Stimulated activated CD4-positive, alpha-beta T cell treated with anti-CD3 and anti-CD28 coated beads, Interleukin-1b, Interleukin-23, amount 100 ng/mL, for 48 hours (primary cell): ENCODE measurements at regions not wholly inside any gene's neighbourhood (a gene's known extent, or its start where the extent isn't known, plus 50 kb on each side); places are given as distances from the start of the nearest gene placed in this dataset.
"Not testable (repeated sequence)": the region's sequence is repeated elsewhere in the genome, so short reads cannot be mapped to it uniquely, and the experiment has no call there.

ENCODE experiments used
- DNase-seq: peaks from one replicate; pipeline ENCODE4 v3.0.0-alpha.2; 2020

DNA sequence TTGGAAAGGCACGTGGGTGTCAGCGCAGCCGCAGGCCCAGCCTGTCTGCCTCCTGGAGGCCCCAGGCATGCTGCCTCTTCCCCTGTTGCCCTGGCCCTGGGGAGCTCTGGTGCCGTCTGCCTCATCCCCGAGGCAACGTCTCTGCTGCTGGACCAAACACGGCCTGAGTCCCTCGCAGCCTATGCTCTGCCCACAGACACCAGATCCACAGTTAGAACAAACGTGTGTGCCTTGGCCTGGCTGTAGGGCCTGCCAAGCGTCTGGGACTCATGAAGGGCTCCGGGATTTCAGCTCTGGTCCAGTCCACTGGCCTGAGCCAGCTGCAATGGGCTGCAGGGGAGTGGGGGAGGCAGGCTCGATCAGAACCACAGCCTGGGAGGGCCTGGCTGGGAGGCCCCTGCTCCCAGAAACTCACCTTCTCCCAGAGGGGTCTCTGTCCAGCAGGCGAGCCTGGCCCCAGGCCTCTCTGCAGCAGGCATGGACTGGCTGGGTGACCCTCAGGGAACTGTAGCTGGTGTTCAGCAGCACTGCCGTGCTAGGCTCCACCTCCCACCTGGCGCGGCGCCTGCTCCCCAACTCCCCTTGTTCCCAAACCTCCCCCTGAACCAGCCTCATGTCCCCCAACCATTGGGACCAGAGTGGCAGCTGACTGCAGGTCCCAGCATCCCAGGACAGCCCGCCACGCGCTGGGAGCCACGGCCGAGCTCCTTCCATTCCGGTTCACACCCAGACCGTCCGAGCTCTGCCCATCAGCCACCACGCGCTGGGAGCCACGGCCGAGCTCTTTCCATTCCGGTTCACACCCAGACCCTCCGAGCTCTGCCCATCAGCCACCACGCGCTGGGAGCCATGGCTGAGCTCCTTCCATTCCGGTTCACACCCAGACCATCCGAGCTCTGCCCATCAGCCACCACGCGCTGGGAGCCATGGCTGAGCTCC lies 197.0 kb downstream of the DLL1 start:
- no peak for DNase-seq

DNA sequence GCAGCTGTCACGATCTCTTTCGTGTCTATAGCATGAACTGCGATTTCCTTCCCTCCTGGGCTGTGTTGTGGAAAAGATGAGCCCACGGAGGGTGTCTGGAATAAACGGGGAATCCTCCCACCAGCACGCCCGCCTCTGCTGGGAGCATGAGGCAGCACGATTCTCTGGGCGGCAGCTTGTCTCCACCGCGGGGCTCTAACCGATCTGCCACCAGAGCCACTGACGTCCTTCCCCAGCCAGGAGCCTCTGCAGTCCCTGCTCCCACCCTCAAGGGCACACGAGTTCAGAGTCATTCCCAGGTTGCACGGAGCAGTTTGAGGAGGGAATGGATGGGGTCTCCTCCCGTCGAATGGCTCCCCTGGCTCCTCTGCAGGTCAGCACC lies 197.6 kb downstream of the DLL1 start:
- no peak for DNase-seq

DNA sequence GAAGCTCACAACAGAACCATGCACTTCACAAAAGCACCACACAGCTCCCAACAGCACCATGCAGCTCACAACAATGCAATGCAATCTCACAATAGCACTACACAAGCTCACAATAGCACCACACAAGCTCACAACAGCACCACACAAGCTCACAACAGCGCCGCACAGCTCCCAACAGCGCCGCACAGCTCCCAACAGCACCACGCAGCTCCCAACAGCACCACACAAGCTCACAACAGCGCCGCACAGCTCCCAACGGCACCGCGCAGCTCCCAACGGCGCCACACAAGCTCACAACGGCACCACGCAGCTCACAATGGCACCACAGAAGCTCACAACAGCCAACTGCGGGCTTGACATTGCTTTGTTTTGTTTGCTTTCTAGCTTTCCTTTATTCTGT lies 198.1 kb downstream of the DLL1 start:
- no peak for DNase-seq

DNA sequence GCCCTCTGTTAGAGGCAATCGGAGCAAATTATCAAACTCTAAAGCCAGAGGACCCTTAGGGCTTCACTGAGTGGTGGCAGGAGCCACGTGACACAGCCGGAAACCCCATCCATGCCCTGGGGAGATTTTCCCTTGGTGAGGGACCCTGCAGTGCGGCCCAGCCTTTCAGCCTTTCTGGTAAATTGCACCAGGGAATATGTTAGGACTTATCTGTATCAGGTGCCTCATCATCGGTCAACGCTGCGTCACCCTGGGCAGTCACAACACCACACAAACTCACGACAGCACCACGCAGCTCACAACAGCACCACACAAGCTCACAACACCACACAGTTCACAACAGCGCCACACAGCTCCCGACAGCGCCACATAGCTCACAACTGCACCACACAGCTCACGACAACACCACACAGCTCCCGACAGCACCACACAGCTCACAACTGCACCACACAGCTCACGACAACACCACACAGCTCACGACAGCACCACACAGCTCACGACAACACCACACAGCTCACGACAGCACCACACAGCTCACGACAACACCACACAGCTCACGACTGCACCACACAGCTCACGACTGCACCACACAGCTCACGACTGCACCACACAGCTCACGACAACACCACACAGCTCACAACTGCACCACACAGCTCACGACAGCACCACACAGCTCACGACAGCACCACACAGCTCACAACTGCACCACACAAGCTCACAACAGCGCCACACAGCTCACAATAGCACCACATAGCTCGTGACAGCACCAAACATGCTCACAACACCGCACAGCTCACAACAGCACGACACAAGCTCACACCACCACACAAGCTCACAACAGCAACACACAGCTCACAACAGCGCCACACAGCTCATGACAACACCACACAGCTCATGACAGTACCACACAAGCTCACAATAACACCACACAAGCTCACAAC lies 199.0 kb downstream of the DLL1 start:
- no peak for DNase-seq

DNA sequence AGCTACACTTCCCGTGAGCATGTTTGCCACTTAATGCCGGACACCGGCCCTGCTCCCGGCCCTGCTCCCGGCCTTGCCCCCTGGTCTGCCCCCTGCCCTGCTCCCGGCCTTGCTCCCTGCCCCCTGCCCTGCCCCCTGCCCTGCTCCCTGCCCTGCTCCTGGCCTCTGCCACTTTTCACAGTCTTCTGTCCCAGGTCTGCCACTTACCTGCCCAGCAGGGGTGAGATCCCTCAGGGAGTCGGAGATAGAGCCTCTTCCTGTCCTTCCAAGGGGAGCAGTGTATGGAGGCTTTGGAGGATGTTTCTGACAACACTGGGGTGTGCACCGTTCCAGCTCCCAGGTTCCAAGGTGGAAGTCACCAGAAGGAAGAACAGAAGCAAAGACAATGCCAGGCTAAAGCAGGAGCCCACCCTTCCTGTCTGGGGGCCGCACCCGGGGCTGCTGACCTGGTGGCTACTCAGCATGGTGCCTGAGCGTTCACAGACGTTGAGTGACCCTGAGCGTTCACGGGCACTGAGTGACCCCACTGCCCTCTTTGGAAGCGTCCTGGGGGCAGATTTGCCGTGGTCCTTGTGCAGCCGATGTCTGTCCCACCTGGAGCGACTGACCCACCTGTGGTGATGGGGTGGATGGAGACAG lies 199.8 kb downstream of the DLL1 start:
- no peak for DNase-seq

DNA sequence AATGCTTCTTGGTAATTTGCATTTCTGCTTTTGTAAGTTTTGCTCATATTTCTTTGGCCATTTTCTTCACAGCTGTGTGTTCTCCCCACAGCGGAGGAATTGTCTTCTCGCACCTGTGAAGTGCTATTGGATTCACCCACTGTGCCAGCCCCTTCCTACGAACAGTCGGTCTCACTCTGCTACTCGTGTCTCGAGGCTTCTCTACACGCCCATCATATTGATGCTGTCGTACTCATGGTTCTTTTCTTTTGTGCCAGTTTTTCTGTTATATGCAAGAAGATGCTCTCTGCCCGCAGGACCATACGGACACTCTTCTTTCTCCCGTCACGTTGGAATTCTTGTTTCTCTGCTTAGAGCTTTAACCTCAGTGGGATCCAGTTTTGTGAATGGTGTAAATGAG lies 200.3 kb downstream of the DLL1 start:
- no peak for DNase-seq

DNA sequence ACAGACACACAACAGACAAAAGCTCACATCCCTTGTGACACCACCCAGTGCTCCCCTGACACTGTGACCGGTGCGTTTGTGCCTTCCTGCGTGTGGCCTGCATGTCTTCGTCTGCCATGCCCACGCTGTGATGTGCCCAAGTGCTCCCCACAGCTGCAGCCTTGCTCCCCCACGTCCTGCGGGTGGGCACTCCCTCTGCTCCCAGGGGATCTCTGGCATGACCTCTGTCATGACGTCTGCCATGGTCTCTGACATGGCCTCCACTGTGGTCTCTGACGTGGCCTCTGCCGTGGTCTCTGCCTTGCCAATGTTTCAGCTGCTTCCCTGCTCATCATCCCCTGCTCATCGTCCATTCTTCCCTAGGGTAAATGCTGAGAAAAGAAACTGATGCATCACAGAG lies 200.9 kb downstream of the DLL1 start:
- no peak for DNase-seq

DNA sequence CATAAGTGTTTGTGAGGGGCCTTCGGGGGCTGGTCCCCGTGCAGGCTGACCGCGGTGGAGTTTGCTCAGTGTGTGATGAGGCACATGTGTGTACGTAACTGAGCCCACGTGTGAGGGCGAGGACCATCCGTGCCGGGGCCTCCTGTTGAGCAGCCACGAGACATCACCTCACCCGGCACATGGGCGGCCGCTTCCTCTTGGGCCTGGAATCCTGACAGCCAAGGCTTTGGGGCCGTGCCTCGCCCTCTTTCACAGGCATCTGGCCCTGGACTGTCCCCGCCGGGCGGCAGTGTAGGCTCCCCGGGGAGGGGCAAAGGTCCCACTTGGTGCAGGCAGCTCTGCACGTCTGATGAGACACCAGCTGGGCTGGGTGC lies 202.3 kb downstream of the DLL1 start:
- DNase-seq = no peak

DNA sequence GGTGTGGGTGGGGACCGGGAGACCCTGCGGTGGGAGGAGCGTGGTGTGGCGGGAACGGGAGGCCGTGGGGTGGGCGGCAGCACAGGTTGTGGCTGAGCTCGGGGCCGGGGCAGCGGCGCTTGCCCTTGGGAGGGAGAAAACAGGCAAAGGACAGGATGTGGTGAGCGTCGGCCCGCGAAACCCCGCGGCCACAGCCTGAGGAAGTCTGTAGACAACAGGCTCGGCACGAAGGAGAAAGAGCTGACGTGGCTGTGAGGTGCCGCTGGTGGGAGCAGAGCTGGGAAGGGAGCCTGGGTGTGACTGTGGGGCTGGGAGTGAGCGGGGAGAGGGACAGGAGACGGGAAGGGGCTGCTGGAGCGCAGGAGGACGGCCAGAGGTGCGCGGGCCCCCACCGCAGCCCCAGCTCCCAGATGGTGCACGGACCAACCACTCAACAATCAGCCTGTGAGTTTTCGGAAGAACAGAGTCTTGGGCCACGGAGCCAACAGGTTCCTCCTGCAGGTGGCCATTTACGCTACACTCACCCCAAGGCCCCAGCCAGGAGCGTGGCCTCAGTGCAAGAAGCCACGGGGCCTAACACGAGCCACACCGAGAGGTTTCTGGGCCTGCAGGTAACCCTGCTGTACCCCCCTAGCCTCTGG lies 202.8 kb downstream of the DLL1 start:
- peak; percentile 47 for DNase-seq

DNA sequence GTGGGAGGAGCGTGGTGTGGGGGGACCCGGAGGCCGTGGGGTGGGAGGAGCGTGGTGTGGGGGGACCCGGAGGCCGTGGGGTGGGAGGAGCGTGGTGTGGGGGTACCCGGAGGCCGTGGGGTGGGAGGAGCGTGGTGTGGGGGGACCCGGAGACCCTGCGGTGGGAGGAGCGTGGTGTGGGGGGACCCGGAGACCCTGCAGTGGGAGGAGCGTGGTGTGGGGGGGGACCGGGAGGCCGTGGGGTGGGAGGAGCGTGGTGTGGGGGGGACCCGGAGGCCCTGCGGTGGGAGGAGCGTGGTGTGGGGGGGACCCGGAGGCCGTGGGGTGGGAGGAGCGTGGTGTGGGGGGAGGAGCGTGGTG lies 203.5 kb downstream of the DLL1 start:
- not testable (repeated sequence) for DNase-seq

DNA sequence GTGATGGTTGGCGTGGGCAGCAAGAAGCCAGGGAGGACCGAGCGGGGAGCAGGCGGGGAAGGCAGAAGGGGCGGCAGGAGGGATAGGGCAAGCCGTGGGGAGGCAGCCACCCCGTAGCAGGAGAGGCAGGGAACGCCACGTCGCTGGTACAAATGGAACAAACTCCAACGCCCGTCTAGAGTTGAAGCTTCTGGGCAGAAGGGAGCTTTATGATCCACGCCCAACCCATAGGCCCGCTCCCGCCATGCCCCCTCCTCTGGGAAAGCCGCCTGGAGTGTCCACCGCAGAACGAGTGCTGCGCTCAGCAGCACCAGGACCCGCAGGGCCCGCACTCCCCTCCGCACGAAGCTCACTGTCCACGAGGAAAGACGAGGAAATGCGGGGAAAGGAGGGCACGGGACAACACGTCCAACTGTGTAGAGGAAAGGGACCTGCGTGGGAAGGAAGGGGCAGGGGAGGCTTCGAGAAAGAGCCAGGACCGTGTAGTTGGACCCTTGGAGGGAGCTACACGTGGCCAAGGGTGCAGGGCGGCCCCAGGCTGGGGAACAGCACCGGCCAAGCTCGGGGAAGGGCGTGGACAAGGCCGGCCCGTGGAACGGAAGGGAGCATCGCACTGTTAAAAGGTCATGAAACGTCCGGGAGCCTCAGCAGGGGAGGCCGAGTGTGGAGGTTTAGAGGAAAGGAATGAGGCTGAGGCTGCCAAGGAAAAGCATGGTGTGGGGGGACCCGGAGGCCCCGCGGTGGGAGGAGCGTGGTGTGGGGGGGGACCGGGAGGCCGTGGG lies 204.0 kb downstream of the DLL1 start:
- DNase-seq = no peak

DNA sequence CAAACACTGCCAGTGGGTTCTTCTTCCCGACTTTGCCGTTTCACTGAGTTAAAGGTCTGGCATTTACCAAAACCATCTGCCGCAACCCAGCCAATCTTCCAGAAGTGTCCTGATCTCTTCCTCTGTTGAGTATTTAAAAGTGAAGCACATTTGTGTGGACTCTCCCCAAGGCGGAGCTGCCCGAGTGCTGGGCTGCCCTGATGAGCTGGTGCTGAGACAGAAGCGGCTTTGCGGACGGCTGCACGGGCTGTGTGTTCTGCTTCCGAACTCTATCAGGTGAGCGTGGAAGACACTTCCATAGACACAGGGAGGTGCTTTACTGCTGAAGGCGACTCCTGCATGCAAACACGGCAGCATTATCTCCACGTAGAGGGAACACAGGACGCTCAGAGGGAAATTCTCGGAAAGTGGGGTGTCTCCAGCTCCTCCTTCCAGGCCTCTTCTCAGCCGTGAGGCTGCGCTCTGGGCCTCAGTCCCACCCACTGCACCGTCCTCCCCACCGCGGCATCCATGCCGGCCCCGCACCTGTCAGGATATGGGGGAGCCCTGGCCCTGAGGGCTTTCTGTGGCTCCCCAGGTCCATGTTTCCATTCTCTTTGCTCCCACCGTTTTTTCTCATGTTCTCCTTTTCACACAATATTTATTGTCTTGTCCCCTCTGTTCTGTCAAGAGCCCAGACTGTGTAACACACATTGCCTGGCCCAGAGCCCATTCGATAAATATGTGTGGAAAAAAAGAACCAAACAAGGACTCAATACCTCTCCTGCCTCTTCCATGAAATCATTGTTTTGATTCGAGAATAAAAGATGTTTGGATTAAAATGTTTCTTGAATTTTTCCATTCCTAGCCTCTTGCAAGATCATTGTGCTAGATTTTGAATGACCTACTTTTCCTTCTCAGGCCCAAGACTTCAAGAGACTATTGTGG lies 205.1 kb downstream of the DLL1 start:
- no peak for DNase-seq

DNA sequence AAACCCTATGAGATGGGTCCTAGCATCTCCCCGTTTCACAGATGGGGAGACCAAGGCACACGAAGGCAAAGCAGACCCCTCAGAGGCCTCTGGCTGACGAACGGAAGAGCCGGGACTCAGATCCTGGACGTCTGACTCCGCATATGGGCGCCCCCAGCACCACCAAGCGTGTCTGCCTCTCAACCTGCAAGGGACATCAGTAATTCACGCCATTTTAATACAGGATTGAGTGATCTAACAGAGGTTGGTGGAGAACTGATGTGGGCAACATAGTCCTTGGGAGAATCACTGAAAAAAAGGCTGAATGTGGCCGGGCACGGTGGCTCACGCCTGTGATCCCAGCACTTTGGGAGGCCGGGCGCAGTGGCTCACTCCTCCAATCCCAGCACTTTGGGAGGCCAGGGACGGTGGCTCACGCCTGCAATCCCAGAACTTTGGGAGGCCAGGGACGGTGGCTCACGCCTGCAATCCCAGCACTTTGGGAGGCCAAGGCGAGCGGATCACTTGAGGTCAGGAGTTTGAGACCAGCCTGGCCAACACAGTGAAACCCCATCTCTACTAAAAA lies 206.6 kb downstream of the DLL1 start:
- no peak for DNase-seq

DNA sequence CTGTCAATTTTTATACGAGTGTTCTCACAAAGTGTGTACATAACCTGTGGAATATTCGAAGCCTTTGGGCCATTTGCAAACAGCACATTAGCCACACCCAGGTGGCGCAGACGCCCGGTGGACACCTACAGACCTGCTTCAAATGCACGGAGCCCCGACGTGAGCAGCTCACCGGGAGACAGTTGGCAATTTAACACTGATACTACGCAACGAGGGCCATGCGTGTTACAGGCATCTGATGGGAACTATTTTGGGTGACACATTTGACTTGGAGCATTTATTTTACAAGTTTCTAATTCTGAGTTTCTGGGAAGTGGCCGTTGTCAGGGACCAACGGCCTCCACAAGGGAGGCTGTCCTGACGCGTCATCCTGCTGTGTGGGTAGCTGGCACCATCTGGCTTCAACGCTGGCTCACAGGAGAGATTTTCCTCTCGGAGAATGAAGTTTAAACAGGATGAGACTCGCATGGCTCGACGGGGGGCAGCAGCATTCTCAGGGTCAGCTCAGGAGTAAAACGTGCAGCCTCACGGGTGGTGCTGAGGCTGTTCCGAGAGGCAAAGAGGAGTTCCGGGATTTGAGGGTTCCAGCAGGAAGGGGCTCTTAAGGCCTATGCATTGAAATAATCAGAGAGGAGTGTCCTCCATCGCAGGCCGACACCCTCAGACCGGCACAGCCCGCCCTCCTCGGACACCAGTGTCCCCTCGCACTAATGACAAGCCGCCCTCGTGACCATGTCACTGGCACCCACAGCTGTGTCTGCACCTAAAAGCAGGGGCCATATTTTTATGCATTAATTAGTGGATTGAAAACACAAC lies 207.4 kb downstream of the DLL1 start:
- no peak for DNase-seq

DNA sequence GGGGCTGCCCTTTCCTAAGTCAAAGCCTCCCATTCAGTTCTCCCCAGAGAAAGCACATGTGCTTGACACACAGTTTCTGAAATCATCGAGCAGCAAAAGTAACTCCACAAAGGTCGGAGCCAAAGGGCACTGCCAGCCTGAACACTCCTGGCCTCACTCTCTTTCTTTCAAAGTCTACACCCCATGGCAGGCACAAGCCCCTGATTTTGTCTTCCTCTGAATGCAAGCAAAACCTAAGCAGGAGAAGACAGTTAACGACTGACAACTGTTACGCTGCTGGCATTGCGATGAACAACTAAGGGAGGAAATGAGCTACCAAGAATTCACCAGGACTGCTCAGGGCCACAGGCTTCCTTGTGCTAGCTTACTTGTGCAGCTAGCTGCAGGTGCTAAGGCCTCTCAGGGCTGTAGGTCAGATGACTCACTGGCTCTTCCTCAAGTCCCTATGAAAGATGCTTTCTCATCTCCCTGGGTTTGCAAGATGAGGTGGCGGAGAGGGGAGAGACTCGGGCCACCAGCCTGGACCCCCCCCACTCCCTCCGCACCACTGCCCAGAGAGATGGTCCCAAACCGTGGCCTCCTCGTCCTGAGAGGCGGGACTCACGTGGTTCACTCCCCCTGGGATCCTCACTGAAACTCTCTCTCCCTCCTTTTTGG lies 208.2 kb downstream of the DLL1 start:
- DNase-seq = no peak

DNA sequence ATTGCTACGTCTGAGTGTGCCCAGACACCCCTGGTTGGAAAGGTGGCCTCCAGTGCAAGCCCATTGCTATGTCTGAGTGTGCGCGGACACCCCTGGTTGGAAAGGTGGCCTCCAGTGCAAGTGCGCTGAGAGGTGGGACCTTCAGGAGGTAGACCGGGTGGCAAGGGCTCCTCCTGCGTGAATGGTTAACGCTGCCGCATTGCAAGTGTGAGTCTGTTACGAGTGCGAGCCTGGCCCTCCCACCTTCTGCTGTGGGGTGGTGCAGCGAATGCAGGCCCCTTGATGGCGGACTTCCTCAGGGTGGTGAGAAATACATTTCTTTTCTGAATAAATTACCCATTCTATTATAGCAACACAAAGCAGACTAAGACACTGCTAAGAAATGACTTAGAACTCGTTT lies 208.8 kb downstream of the DLL1 start:
- DNase-seq = no peak

DNA sequence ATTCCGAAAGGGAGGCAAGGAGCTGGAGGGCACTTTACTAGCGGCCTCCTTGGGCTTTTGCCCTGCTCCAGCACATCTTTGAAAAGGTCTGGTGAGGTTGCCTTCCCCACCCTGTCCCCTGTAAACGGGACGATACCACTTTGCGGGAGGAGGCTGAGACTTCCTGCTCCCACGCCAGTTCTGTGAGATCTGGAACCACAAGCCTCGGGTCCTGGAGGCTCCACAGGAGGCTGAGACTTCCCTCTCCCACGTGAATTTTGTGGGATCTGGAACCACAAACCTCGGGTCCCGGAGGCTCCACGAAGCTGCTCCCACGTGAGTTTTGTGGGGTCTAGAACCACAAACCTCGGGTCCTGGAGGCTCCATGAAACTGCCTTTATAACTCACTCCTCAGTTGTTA lies 209.3 kb downstream of the DLL1 start:
- no peak for DNase-seq

DNA sequence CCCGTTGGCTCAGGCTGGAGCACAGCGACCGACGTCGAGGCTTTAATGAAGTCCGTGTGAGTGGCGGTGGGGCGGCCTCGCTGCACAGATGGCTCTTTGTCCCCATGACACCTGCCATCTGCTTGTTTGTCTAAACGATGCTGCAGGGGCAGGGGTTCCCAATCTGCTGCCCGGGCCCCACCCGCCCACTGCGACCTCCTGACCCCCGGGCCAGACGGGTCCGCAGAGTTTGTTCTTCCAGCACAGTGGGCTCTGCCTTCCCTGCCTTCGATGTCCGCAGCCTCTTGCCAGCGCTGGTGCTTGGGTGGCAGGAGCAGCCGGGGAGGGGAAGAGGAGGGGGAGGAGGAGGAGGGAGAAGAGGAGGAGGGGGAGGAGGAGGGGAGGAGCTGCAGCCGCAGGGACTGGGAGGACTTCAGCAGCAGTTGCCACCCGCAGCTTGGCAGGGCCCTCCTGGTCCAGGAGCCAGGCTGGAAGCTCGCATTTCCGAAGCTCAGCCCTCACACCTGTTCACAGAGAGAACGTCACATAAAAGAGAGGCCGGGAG lies 210.0 kb downstream of the DLL1 start:
- DNase-seq = no peak
